WTC11 (cell line): ENCODE measurements at regions not wholly inside any gene's neighbourhood (a gene's known extent, or its start where the extent isn't known, plus 50 kb on each side); places are given as distances from the start of the nearest gene placed in this dataset.
A peak's percentile ranks its signal among the peaks of the same experiment; 100 is the strongest.

ENCODE experiments used
- ATAC-seq: fragments of 200-7000 bp; cut with Tn5 transposase; 2 replicates; pipeline ENCODE4 v1.10.0; 2021; ENCODE audit warnings: mild to moderate bottlenecking, moderate library complexity
- CTCF ChIA-PET: fragments of 300-600 bp; sonication (Branson Sonifier 250); formaldehyde crosslinking; loops from one replicate; lab custom pipeline; 2021; ENCODE audit warnings: antibody characterized with exemption; lab: Charles Lee
- POLR2A ChIA-PET: fragments of 350-600 bp; sonication (Branson Sonifier 250); formaldehyde crosslinking; loops from one replicate; lab custom pipeline; 2021; ENCODE audit warnings: antibody characterized with exemption; lab: Charles Lee
- DNase-seq: peaks from one replicate; pipeline ENCODE4 v3.0.0; 2021; ENCODE audit warnings: low spot score
- H3K27ac Mint-ChIP-seq: 2 replicates; pipeline ENCODE4 v1.8.0; 2021; ENCODE audit warnings: mixed read lengths
- H3K27me3 Mint-ChIP-seq: 2 replicates; pipeline ENCODE4 v1.8.0; 2021; ENCODE audit warnings: low read depth, mild to moderate bottlenecking, moderate library complexity, mixed read lengths
- H3K36me3 Mint-ChIP-seq: 2 replicates; pipeline ENCODE4 v1.8.0; 2021; ENCODE audit warnings: mixed read lengths
- H3K4me1 Mint-ChIP-seq: 2 replicates; pipeline ENCODE4 v1.8.0; 2022; ENCODE audit warnings: mixed read lengths
- H3K4me3 Mint-ChIP-seq: 2 replicates; pipeline ENCODE4 v1.8.0; 2021; ENCODE audit warnings: mild to moderate bottlenecking, moderate library complexity, mixed read lengths
- H3K9me3 Mint-ChIP-seq: 2 replicates; pipeline ENCODE4 v1.8.0; 2021; ENCODE audit warnings: mixed read lengths
- CREM ChIP-seq: sonication (generic); formaldehyde crosslinking; IDR thresholded peaks from 2 replicates; pipeline ENCODE4 v1.8.1; 2022; ENCODE audit warnings: mild to moderate bottlenecking, missing genetic modification reagents, moderate library complexity
- CTCF ChIP-seq: fragments of 200-600 bp; IDR thresholded peaks from 2 replicates; pipeline ENCODE4 v1.8.0; 2022; ENCODE audit warnings: antibody characterized with exemption
- ETV6 ChIP-seq: sonication (generic); formaldehyde crosslinking; IDR thresholded peaks from 2 replicates; pipeline ENCODE4 v1.8.1; 2022; ENCODE audit warnings: mild to moderate bottlenecking, missing genetic modification reagents
- HMGA2 ChIP-seq: fragments of 250-450 bp; sonication (Bioruptor Pico); IDR thresholded peaks from 2 replicates; pipeline ENCODE4 v1.4.0; 2021; ENCODE audit warnings: mild to moderate bottlenecking, moderate library complexity
- NFYB ChIP-seq: sonication (generic); formaldehyde crosslinking; conservative IDR thresholded peaks from 2 replicates; pipeline ENCODE4 v1.8.0; 2022; ENCODE audit warnings: low read depth, missing genetic modification reagents
- PRRX2 ChIP-seq: fragments of 250-450 bp; sonication (Bioruptor Pico); IDR thresholded peaks from 2 replicates; pipeline ENCODE4 v1.8.0; 2021; ENCODE audit warnings: mild to moderate bottlenecking
- TEAD4 ChIP-seq: sonication (generic); formaldehyde crosslinking; IDR thresholded peaks from 2 replicates; pipeline ENCODE4 v1.8.0; 2022; ENCODE audit warnings: mild to moderate bottlenecking, missing genetic modification reagents
- TP53 ChIP-seq: sonication (generic); formaldehyde crosslinking; IDR thresholded peaks from 2 replicates; pipeline ENCODE4 v1.8.1; 2023; ENCODE audit warnings: mild to moderate bottlenecking, missing genetic modification reagents
- ZBTB43 ChIP-seq: sonication (generic); formaldehyde crosslinking; IDR thresholded peaks from 2 replicates; pipeline ENCODE4 v1.8.1; 2023; ENCODE audit warnings: mild to moderate bottlenecking, missing genetic modification reagents
- ZMAT4 ChIP-seq: fragments of 250-450 bp; sonication (Bioruptor Pico); IDR thresholded peaks from 2 replicates; pipeline ENCODE4 v1.9.0; 2021; ENCODE audit warnings: mild to moderate bottlenecking
- ZNF121 ChIP-seq: sonication (generic); formaldehyde crosslinking; IDR thresholded peaks from 2 replicates; pipeline ENCODE4 v1.8.0; 2023; ENCODE audit warnings: missing genetic modification reagents
- ZNF232 ChIP-seq: sonication (generic); formaldehyde crosslinking; IDR thresholded peaks from 2 replicates; pipeline ENCODE4 v1.8.0; 2022; ENCODE audit warnings: mild to moderate bottlenecking, missing genetic modification reagents
- ZNF396 ChIP-seq: fragments of 250-450 bp; sonication (Bioruptor Pico); IDR thresholded peaks from 2 replicates; pipeline ENCODE4 v1.8.0; 2021; ENCODE audit warnings: mild to moderate bottlenecking, moderate library complexity, borderline replicate concordance
- ZNF416 ChIP-seq: fragments of 250-450 bp; sonication (Bioruptor Pico); IDR thresholded peaks from 2 replicates; pipeline ENCODE4 v1.9.0; 2021; ENCODE audit warnings: mild to moderate bottlenecking, inconsistent platforms
- TF ChIP-seq, protein P1 (sequence below): sonication (generic); formaldehyde crosslinking; IDR thresholded peaks from 2 replicates; pipeline ENCODE4 v1.8.0; 2022; ENCODE audit warnings: mild to moderate bottlenecking, missing genetic modification reagents
- TF ChIP-seq, protein P2 (sequence below): sonication (generic); formaldehyde crosslinking; conservative IDR thresholded peaks from 2 replicates; pipeline ENCODE4 v1.8.1; 2023; ENCODE audit warnings: mild to moderate bottlenecking, low read depth, missing genetic modification reagents, moderate library complexity
- TF ChIP-seq, protein P3 (sequence below): sonication (generic); formaldehyde crosslinking; conservative IDR thresholded peaks from 2 replicates; pipeline ENCODE4 v1.8.1; 2022; ENCODE audit warnings: mild to moderate bottlenecking, missing genetic modification reagents
- TF ChIP-seq, protein P4 (sequence below): fragments of 250-450 bp; sonication (Bioruptor Pico); IDR thresholded peaks from 2 replicates; pipeline ENCODE4 v1.9.0; 2021; ENCODE audit warnings: mild to moderate bottlenecking, borderline replicate concordance

GRCh38 chr4:111671756-111672155, 473.5 kb upstream of the FAM241A start (continued):
- TF ChIP-seq PRRX2 = no peak
- TF ChIP-seq TP53 = no peak
- no peak for TF ChIP-seq TEAD4 (CRISPR knock-in tag)

DNA sequence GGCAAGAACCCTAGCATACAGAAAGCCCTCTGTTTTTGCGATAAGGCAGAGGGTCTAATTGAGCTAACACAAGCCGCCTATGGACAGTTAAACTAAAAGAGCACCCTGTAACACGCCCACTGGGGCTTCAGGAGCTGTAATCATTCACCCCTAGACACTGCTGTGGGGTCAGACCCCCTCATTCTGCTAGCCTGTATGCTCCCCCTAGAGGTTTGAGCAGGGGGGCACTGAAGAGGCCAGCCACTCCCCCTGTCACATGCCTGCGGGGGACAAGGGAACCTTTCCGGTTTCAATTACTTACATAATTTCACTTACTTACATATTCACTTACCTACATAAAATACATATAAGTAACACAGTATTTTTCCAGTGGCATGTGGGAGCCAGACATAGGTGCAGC, 469.5 kb upstream of the FAM241A start:
- peak; percentile 18 for DNase-seq
- peak; percentile 87 for ATAC-seq
- ChIA-PET CTCF (interaction anchor here (0.8 to 1.6 kb wide), 2 partner anchors 10 to 131 kb away, joined by 3 read pairs; no protein-coding TSS in a partner anchor), POLR2A (no interaction called here)
- Mint-ChIP-seq H3K4me3 (no peak overlapping the region), H3K36me3 (no peaks in the 10 kb centered on the region), H3K27ac (no peak overlapping the region), H3K4me1 (peaks cover 27% of the 10 kb centered on the region), H3K9me3 (no peaks in the 10 kb centered on the region), H3K27me3 (no peaks in the 10 kb centered on the region)
- TF ChIP-seq ZBTB43 (no peak), PRRX2 (no peak), HMGA2 (no peak), CTCF (no peak), NFYB (CRISPR knock-in tag) (no peak), ZMAT4 (CRISPR knock-in tag) (no peak), ZNF232 (CRISPR knock-in tag) (no peak), ZNF416 (CRISPR knock-in tag) (no peak), ZNF121 (CRISPR knock-in tag) (no peak), CREM (CRISPR knock-in tag) (no peak), ZNF396 (CRISPR knock-in tag) (no peak), ETV6 (CRISPR knock-in tag) (no peak)
- TF ChIP-seq, protein P1, sequence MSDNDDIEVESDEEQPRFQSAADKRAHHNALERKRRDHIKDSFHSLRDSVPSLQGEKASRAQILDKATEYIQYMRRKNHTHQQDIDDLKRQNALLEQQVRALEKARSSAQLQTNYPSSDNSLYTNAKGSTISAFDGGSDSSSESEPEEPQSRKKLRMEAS (CRISPR knock-in tag) = no peak
- TF ChIP-seq, protein P2, sequence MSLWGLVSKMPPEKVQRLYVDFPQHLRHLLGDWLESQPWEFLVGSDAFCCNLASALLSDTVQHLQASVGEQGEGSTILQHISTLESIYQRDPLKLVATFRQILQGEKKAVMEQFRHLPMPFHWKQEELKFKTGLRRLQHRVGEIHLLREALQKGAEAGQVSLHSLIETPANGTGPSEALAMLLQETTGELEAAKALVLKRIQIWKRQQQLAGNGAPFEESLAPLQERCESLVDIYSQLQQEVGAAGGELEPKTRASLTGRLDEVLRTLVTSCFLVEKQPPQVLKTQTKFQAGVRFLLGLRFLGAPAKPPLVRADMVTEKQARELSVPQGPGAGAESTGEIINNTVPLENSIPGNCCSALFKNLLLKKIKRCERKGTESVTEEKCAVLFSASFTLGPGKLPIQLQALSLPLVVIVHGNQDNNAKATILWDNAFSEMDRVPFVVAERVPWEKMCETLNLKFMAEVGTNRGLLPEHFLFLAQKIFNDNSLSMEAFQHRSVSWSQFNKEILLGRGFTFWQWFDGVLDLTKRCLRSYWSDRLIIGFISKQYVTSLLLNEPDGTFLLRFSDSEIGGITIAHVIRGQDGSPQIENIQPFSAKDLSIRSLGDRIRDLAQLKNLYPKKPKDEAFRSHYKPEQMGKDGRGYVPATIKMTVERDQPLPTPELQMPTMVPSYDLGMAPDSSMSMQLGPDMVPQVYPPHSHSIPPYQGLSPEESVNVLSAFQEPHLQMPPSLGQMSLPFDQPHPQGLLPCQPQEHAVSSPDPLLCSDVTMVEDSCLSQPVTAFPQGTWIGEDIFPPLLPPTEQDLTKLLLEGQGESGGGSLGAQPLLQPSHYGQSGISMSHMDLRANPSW (CRISPR knock-in tag) = no peak
- TF ChIP-seq, protein P3, sequence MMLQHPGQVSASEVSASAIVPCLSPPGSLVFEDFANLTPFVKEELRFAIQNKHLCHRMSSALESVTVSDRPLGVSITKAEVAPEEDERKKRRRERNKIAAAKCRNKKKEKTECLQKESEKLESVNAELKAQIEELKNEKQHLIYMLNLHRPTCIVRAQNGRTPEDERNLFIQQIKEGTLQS = no peak
- TF ChIP-seq, protein P4, sequence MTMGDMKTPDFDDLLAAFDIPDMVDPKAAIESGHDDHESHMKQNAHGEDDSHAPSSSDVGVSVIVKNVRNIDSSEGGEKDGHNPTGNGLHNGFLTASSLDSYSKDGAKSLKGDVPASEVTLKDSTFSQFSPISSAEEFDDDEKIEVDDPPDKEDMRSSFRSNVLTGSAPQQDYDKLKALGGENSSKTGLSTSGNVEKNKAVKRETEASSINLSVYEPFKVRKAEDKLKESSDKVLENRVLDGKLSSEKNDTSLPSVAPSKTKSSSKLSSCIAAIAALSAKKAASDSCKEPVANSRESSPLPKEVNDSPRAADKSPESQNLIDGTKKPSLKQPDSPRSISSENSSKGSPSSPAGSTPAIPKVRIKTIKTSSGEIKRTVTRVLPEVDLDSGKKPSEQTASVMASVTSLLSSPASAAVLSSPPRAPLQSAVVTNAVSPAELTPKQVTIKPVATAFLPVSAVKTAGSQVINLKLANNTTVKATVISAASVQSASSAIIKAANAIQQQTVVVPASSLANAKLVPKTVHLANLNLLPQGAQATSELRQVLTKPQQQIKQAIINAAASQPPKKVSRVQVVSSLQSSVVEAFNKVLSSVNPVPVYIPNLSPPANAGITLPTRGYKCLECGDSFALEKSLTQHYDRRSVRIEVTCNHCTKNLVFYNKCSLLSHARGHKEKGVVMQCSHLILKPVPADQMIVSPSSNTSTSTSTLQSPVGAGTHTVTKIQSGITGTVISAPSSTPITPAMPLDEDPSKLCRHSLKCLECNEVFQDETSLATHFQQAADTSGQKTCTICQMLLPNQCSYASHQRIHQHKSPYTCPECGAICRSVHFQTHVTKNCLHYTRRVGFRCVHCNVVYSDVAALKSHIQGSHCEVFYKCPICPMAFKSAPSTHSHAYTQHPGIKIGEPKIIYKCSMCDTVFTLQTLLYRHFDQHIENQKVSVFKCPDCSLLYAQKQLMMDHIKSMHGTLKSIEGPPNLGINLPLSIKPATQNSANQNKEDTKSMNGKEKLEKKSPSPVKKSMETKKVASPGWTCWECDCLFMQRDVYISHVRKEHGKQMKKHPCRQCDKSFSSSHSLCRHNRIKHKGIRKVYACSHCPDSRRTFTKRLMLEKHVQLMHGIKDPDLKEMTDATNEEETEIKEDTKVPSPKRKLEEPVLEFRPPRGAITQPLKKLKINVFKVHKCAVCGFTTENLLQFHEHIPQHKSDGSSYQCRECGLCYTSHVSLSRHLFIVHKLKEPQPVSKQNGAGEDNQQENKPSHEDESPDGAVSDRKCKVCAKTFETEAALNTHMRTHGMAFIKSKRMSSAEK (CRISPR knock-in tag) = no peak
